ENCODE measurements at regions not wholly inside any gene's neighbourhood (a gene's known extent, or its start where the extent isn't known, plus 50 kb on each side); places are given as distances from the start of the nearest gene placed in this dataset.

GRCh38 chr5:18954239-18954638 is 1033.8 kb downstream of the CDH18 start:
- Histone ChIP-seq H3K4me1 (ENCODE audit: control insufficient read depth in 1 of 2, insufficient read depth in 1 of 2, low read depth in 1 of 2, low read length in 1 of 2) (no peaks in the 10 kb centered on the region), H3K36me3 (no peaks in the 10 kb centered on the region), H3K27ac (no peak overlapping the region), H3K9me3 (no peaks in the 10 kb centered on the region), H3K4me3 (ENCODE audit: low read depth in 1 of 2, low read length in 1 of 2) (no peak overlapping the region), H3K27me3 (no peaks in the 10 kb centered on the region)
- no peak for TF ChIP-seq CTCF (IDR thresholded peaks at IDR 0.05)

GRCh38 chr5:18959535-18959934 is 1028.5 kb downstream of the CDH18 start:
- Histone ChIP-seq H3K36me3 (no peaks in the 10 kb centered on the region), H3K27ac (no peak overlapping the region), H3K9me3 (no peaks in the 10 kb centered on the region), H3K4me1 (ENCODE audit: control insufficient read depth in 1 of 2, insufficient read depth in 1 of 2, low read depth in 1 of 2, low read length in 1 of 2) (no peaks in the 10 kb centered on the region), H3K4me3 (ENCODE audit: low read depth in 1 of 2, low read length in 1 of 2) (no peak overlapping the region), H3K27me3 (no peaks in the 10 kb centered on the region)
- no peak for TF ChIP-seq CTCF (IDR thresholded peaks at IDR 0.05)

GRCh38 chr5:18961234-18961633 is 1026.8 kb downstream of the CDH18 start:
- Histone ChIP-seq H3K4me3 (ENCODE audit: low read depth in 1 of 2, low read length in 1 of 2) (no peak overlapping the region), H3K27ac (no peak overlapping the region)
- TF ChIP-seq CTCF (IDR thresholded peaks at IDR 0.05): no peak

GRCh38 chr5:18965893-18966292 is 1022.1 kb downstream of the CDH18 start:
- Histone ChIP-seq H3K4me3 (ENCODE audit: low read depth in 1 of 2, low read length in 1 of 2) (no peak overlapping the region), H3K4me1 (ENCODE audit: control insufficient read depth in 1 of 2, insufficient read depth in 1 of 2, low read depth in 1 of 2, low read length in 1 of 2) (no peaks in the 10 kb centered on the region), H3K9me3 (no peaks in the 10 kb centered on the region), H3K27ac (no peak overlapping the region), H3K27me3 (no peaks in the 10 kb centered on the region), H3K36me3 (no peaks in the 10 kb centered on the region)
- no peak for TF ChIP-seq CTCF (IDR thresholded peaks at IDR 0.05)

More at GRCh38 chr5:18961234-18961633, 1026.8 kb downstream of the CDH18 start:
- Histone ChIP-seq H3K36me3 (no peaks in the 10 kb centered on the region), H3K27me3 (no peaks in the 10 kb centered on the region), H3K9me3 (no peaks in the 10 kb centered on the region), H3K4me1 (ENCODE audit: control insufficient read depth in 1 of 2, insufficient read depth in 1 of 2, low read depth in 1 of 2, low read length in 1 of 2) (no peaks in the 10 kb centered on the region)

- no peak overlapping the region for H3K4me3 ChIP-seq (ENCODE audit: low read depth in 1 of 2, low read length in 1 of 2)
- no peak for TF ChIP-seq CTCF (IDR thresholded peaks at IDR 0.05)
- no peak overlapping the region for H3K27ac ChIP-seq
- H3K27me3 ChIP-seq: no peaks in the 10 kb centered on the region
- no peaks in the 10 kb centered on the region for H3K4me1 ChIP-seq (ENCODE audit: control insufficient read depth in 1 of 2, insufficient read depth in 1 of 2, low read depth in 1 of 2, low read length in 1 of 2)
- no peaks in the 10 kb centered on the region for H3K9me3 ChIP-seq
- no peaks in the 10 kb centered on the region for H3K36me3 ChIP-seq
Measured at GRCh38 chr5:18967637-18968036, 1020.4 kb downstream of the CDH18 start.

- H3K27me3 ChIP-seq: no peaks in the 10 kb centered on the region
- H3K4me3 ChIP-seq (ENCODE audit: low read depth in 1 of 2, low read length in 1 of 2): no peak overlapping the region
- H3K36me3 ChIP-seq: no peaks in the 10 kb centered on the region
- no peaks in the 10 kb centered on the region for H3K9me3 ChIP-seq
- no peaks in the 10 kb centered on the region for H3K4me1 ChIP-seq (ENCODE audit: control insufficient read depth in 1 of 2, insufficient read depth in 1 of 2, low read depth in 1 of 2, low read length in 1 of 2)
- no peak for TF ChIP-seq CTCF (IDR thresholded peaks at IDR 0.05)
- no peak overlapping the region for H3K27ac ChIP-seq
Measured at GRCh38 chr5:18968966-18969365, 1019.0 kb downstream of the CDH18 start.
